Retinal pigment epithelial cell (primary cell): ENCODE measurements at regions not wholly inside any gene's neighbourhood (a gene's known extent, or its start where the extent isn't known, plus 50 kb on each side); places are given as distances from the start of the nearest gene placed in this dataset.
"Not testable (repeated sequence)": the region's sequence is repeated elsewhere in the genome, so short reads cannot be mapped to it uniquely, and the experiment has no call there.

Experiments
- DNase-seq: peaks from one replicate; pipeline ENCODE4 v3.0.0-alpha.2; 2010; ENCODE audit warnings: low read depth
- H3K4me3 ChIP-seq: 2 replicates; pipeline ENCODE4 v1.5.1; 2011; ENCODE audit warnings: mild to moderate bottlenecking, low read length, control low read depth, moderate library complexity
- TF ChIP-seq, protein P1 (sequence below): conservative IDR thresholded peaks from 2 replicates; pipeline ENCODE4 v1.5.1; 2011; ENCODE audit warnings: low read depth, low read length, control low read depth, inconsistent platforms

DNA sequence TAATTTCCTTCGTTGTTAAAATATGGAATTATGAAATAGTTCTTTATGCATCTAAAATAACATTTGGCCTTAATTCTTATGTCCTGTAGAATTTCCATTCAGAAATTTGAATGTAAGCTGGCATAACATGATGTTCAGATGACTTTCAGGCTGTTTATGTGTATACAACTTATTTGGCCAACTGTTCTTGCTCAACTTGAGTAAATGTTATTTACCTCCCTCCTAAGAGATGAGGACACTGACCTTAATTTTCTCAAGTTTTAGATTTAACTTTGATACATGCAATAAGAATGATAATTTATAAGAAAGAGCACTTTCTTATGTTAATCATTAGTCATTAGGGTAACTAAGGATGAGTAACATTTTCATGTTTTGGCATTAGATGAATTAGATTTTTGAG is 365.4 kb downstream of the AEBP2 start:
- H3K4me3 ChIP-seq: no peak overlapping the region
- TF ChIP-seq, protein P1, sequence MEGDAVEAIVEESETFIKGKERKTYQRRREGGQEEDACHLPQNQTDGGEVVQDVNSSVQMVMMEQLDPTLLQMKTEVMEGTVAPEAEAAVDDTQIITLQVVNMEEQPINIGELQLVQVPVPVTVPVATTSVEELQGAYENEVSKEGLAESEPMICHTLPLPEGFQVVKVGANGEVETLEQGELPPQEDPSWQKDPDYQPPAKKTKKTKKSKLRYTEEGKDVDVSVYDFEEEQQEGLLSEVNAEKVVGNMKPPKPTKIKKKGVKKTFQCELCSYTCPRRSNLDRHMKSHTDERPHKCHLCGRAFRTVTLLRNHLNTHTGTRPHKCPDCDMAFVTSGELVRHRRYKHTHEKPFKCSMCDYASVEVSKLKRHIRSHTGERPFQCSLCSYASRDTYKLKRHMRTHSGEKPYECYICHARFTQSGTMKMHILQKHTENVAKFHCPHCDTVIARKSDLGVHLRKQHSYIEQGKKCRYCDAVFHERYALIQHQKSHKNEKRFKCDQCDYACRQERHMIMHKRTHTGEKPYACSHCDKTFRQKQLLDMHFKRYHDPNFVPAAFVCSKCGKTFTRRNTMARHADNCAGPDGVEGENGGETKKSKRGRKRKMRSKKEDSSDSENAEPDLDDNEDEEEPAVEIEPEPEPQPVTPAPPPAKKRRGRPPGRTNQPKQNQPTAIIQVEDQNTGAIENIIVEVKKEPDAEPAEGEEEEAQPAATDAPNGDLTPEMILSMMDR: no peak
- DNase-seq: no peak

DNA sequence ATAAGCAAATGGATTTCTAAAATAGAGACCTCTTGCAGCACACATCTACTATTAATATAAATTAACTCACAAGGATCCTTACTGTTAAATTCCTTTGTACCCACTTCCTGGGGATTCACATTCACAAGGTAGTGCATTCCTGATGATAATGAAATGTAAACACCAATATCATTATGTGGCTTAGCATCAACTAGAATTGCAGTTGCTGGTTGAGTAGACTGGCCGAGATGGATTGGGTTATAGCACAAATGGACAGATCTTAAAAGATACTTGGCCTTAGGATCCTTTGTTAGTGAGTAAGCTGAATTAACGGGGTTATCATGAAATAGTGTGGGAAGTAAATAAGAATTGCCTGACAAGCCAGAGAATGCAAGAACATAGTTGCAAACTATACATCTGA is 369.1 kb downstream of the AEBP2 start:
- no peak for DNase-seq
- no peak overlapping the region for H3K4me3 ChIP-seq
- TF ChIP-seq, protein P1: no peak

DNA sequence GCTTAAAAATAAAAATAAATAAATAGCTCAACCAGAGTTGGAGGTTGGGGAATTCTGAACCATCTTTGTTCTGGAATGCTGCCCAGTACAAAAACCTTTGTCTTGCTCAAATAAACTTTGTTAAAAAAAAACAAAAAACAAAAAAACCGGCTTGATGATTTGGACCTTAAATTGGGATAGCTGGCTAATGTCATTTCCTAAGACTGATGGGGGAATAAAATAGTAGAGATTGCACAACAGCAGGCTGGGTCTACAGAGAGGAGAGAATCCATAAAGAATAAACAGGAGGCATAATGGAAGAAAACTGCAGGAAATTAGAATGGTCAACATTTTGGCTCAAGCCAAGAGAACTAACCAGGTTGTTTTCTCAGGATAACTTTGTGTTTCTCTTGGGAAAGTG is 370.9 kb downstream of the AEBP2 start:
- H3K4me3 ChIP-seq: no peak overlapping the region
- TF ChIP-seq, protein P1: no peak
- no peak for DNase-seq

DNA sequence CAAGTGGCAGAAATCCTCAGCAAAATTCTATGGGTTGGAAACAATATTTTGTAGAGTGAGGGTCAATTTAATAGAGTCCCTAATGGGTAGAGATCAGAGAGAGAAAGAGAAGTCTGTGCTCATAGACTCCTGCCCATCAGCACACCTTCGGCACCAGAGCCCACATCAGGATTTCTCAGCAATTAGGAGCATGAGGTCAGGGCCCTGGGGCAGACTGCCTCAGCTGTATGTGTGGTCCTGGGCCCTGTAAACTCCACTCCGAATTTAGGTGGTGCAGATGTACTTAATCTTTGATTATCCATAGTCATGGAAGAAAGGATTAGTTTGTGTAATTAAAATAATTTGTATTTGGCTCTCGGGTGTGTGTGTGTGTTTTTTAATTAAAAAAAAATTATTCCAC is 372.6 kb downstream of the AEBP2 start:
- TF ChIP-seq, protein P1: no peak
- no peak overlapping the region for H3K4me3 ChIP-seq
- DNase-seq: no peak

DNA sequence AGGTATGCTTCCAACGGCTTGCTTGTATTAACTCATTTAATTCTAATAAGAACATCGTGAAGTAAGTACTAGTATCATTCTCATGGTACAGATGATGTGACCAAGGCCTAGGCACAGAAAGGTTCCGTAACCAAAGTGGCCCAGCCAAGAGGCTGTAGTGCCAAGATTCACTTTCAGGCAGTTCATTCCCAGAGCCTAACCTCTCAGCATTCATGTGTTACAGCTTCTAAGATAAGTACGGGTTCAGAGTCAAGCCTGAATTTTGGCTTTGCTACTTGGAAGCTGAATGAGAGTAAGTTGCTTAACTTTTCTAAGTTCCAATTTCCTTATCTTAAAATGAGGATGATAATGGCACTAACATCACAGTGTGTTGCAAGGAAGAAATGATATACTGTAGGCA is 379.9 kb downstream of the AEBP2 start:
- TF ChIP-seq, protein P1: no peak

DNA sequence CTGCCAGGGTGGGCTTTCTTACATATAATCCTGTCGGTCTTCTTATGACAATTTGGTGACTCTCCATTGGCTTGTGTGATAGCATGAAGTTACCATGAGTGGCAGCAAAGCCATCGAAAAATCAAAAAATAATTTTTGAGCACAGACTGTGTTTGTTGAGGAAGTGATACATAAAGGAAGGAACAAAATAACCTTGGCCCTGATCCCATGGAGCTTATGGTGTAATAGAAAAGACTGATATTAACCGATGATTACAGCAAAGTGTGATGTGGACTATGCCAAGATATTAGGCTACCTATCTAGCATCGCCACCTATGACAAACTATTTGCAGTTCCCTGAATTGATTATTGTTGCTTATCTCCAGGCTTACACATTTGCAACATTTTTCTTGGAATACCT is 383.2 kb downstream of the AEBP2 start:
- DNase-seq: no peak
- TF ChIP-seq, protein P1: no peak
- H3K4me3 ChIP-seq: no peak overlapping the region

More for the DNA sequence above, 379.9 kb downstream of the AEBP2 start:
- no peak for DNase-seq
- no peak overlapping the region for H3K4me3 ChIP-seq

DNA sequence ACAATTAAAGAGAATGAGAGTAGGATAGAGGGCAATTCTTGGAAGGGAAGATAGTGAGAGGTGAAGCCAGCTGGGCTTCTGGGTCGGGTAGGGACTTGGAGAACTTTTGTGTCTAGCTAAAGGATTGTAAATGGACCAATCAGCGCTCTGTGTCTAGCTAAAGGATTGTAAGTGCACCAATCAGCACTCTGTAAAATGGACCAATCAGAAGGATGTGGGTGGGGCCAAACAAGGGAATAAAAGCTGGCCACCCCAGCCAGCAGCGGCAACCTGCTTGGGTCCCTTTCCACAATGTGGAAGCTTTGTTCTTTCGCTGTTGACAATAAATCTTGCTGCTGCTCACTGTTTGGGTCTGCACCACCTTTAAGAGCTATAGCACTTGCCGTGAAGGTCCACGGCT is 384.0 kb downstream of the AEBP2 start:
- not testable (repeated sequence) for H3K4me3 ChIP-seq, DNase-seq

DNA sequence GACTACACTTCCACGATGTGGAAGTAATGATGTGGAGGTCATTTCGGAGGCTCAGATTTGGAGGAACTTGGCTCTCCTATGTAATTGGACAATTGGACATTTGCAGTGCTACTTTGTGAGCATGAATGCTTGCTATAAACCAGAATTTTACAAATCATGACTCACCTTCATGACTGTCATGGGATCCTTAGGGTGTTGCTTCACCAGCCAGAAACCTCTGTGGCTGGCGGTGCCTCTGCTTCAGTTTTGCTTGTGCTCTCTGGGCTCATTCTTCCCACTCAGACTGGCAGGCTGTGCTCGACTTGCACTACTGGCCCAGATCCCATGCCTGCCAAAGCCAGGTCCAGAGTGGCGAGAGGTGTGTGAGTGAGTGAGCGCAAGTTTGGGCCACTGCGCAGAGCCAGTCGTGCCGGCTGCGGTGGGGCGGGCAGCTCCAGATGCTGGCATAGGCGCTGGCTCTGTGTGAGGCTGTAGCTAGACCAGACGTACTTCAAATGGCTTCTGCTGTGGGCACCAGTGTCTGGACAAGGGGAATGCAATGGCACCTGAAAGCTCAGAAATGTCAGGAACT is 387.8 kb downstream of the AEBP2 start:
- no peak overlapping the region for H3K4me3 ChIP-seq
- no peak for DNase-seq
- TF ChIP-seq, protein P1: no peak
